HG02571 (cell line): ENCODE measurements at regions not wholly inside any gene's neighbourhood (a gene's known extent, or its start where the extent isn't known, plus 50 kb on each side); places are given as distances from the start of the nearest gene placed in this dataset.
"Not testable (repeated sequence)": the region's sequence is repeated elsewhere in the genome, so short reads cannot be mapped to it uniquely, and the experiment has no call there.

ENCODE experiments used
- ATAC-seq: cut with Tn5 transposase; IDR thresholded peaks from one replicate; pipeline ENCODE4 v1.9.1; 2021; ENCODE audit warnings: mild to moderate bottlenecking, moderate library complexity; ENCODE audit not compliant: unreplicated experiment

- not testable (repeated sequence) for ATAC-seq
Measured at GRCh38 chr4:9702019-9702418, 79.4 kb upstream of the DRD5 start.

DNA sequence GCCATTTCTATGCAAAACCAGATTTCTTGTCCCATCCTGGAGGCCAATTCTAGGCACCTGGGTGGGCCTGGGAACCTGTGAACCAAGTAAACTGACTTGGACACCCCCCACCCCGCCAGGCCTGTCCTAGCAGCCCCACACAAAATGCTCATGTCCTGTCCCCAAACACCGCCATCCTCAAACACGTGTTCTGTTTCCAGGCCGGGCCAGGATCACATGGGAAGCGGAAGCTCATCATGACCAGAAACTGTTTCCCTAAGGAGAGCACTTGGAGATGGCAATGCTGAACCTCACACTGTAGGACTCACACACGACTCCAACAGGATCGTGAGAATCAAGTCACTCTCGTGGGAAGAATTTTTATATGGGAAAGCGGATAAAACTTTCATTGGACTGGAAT lies 78.7 kb upstream of the DRD5 start:
- ATAC-seq = not testable (repeated sequence)

DNA sequence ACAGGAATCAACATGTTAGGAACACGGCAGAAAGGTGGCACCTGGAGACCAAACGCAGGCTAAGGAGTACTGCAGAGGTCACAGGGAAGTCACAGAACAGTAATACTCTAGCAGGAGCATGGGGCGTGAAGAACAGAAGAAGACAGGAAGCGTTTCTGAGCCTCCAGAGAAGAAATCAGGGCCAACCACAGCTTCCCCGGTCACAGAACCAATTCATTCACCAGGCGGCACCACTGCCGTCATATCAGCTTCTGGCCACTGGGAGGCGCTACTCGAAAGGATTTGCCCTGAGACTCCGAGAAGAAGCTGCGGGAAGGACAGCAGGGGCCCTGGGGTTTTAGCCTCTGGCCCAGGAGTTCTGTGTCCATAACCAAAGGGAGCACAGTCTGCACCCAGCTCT lies 78.0 kb upstream of the DRD5 start:
- ATAC-seq = no peak

GRCh38 chr4:9704126-9704525 lies 77.3 kb upstream of the DRD5 start:
- ATAC-seq = not testable (repeated sequence)

GRCh38 chr4:9704551-9705332 lies 76.7 kb upstream of the DRD5 start:
- ATAC-seq = no peak

DNA sequence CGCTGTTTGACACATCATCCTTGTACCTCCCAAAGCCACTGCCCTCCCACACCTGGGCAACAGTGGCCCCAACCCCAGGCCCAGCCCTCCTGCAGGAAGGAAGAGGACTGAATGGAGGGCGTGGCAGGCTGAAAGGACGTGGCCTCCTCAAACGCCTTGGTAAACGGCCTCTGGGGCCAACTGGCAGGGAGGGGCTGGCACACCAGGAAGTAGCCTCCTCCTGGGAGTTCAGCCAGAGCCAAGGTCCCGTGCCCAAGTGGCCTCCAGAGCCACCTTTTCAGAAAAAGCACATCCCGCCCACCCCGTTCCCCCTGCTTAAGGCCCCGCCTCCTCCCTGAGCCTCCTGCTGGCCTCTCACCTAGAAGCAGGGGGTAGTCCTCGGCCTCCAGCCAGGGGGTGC lies 74.2 kb upstream of the DRD5 start:
- not testable (repeated sequence) for ATAC-seq

DNA sequence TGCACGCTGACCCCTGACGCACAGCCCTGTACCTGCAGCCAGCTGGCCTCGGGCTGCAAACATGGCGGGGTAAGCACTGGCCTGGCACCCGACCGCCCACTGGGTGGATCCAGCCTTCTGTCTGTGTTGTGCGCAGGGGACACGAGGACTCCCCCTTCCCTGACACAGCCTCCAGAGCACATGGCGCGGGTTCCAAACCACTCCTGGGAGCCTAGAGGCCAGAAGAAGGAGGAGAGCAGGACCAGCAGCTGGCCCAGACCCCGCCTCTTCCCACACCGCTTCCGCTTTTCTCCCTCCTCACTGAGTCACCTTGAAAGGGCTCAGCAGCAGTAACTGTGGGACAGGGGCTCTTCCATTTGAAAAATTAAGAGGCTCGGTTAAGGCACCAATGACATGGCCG lies 73.5 kb upstream of the DRD5 start:
- ATAC-seq = not testable (repeated sequence)

DNA sequence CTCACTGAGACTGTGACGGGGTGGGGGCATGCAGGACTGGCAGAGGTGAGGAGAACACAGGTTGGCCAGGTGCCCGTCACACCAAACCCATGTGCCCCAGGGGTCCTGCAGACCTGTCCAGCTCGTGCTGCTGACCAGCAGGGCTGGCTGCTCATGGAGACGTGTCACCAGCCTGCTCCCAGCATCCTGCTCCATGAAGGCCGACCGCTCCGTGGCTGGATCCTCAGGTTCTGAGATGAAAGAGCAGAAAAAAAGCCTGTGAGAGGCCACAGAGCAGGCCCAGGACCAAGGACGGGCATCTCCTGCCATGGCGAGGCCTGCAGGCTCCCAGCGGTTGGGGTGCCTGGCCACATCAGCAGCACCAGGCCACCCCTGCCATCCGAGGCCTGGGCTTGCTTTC lies 71.7 kb upstream of the DRD5 start:
- ATAC-seq = no peak

- ATAC-seq = not testable (repeated sequence)
Measured at GRCh38 chr4:9715271-9715670, 66.2 kb upstream of the DRD5 start.

DNA sequence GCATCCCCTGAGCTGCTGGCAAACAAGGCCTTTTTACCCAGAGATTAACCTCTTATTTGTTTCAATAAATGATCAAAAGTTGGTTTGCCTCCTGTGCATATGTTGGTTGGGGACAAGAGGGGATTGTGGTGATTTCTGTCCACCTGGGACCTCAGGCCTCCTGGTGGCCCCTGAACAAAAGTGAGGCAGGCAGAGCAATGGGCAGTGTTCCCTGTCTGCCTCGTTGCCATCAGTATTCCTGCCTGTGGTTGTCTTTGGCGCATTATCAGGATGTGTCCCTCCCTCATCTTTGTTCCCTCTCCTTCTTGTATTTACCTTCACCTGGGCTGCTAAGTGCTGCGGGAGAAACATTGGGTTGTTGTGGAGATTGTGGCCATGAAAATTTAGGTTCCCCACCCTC lies 65.3 kb upstream of the DRD5 start:
- ATAC-seq = no peak

DNA sequence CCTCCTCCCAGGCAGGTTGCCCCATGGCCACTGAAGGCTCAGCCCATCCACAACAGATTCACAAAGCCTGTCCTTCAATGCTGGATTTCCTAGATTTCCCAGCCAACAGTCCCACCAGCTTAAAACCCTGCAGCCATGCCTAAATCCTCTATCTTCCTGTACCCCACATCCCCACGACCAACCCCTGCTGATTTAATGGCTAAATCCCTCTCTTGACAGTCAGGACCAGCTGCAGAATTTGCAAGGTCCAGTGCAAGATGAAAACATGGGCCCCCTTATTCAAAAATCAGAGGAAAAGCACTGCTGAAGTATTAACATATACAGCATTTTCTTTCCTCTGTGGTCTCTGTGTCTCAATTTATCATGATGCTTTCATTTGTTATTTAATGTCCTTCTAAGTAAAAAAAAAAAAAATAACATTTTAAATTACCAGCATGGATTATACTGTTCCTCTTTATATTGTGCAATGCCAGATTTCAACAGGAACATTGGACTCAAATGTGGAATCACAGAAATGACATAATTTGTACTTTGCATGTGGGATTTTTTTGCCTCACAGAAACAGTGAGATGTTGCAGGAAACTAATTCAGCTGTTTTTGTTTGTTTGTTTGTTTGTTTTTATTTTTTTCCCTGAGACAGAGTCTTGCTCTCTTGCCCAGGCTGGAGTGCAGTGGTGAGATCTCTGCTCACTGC lies 63.0 kb upstream of the DRD5 start:
- ATAC-seq = not testable (repeated sequence)

DNA sequence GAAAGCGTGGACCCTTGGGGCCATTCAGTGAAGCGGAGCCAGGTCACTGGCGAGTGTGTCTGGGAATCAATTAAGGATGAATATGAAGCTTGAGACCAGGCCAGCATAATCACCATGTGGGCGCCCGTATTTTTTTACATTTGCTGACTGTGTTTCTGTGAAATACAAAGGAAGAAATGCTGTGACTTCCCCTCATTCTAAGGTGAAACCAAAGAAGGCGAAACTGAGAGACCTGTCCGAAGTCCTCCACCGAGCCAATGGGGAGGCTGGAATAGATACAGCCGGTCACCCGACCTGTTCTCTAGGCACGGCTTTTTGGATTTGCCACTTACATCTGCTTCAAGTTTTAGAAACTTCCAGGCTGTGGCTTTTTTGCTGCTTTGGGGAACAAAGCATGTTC lies 59.3 kb upstream of the DRD5 start:
- ATAC-seq = not testable (repeated sequence)
